HG03565 (cell line): ENCODE measurements at regions not wholly inside any gene's neighbourhood (a gene's known extent, or its start where the extent isn't known, plus 50 kb on each side); places are given as distances from the start of the nearest gene placed in this dataset.

Experiments
- ATAC-seq: cut with Tn5 transposase; IDR thresholded peaks from one replicate; pipeline ENCODE4 v1.9.1; 2021; ENCODE audit warnings: mild to moderate bottlenecking, moderate library complexity; ENCODE audit not compliant: unreplicated experiment

GRCh38 chr18:51692612-51693011 is 495.1 kb upstream of the MEX3C start:
- no peak for ATAC-seq

- peak; percentile 81 for ATAC-seq
Observed at GRCh38 chr18:51711298-51711889, 513.9 kb upstream of the MEX3C start.

DNA sequence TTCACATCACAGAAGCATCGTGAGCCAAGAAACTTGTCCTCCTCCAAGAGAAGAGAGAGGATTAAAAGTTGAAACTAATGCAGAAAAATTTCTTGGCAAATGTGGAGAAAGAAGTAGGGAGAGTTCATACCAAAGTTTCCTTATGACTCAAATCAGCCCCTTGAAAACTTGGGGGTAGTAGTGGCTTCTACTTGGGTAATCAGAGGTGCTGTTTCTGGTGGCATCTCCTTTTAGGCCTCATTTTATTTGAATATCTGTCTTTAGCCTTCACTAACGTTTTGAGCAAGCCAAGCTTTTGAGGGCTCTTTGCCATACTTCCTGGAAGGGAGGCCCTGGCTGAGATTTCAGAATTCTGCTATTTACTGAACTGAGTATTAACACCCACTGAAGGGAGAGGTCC is 515.3 kb upstream of the MEX3C start:
- peak; percentile 35 for ATAC-seq

- ATAC-seq, result no peak
Observed at GRCh38 chr18:51716277-51716676, 518.8 kb upstream of the MEX3C start.

- ATAC-seq, result no peak
Observed at GRCh38 chr18:51721388-51721787, 523.9 kb upstream of the MEX3C start.

DNA sequence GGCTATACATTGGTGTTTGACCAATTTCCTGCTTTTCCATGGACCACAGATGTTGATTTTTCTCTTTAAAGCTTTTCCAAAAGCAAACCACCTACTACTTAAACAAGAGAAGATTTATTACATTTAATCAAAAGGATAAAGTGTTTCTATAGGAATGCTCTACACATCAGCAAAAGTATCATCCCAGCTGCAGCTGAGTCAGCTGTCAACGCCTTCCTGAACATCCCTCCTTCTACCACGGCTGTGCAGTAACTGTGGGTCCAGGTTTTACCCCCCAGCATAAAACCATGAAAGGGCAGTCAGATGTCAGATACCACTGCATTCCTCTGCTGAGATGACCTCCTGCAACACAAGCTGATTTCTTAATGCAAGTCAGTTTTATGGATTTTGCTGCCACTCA is 524.5 kb upstream of the MEX3C start:
- no peak for ATAC-seq

DNA sequence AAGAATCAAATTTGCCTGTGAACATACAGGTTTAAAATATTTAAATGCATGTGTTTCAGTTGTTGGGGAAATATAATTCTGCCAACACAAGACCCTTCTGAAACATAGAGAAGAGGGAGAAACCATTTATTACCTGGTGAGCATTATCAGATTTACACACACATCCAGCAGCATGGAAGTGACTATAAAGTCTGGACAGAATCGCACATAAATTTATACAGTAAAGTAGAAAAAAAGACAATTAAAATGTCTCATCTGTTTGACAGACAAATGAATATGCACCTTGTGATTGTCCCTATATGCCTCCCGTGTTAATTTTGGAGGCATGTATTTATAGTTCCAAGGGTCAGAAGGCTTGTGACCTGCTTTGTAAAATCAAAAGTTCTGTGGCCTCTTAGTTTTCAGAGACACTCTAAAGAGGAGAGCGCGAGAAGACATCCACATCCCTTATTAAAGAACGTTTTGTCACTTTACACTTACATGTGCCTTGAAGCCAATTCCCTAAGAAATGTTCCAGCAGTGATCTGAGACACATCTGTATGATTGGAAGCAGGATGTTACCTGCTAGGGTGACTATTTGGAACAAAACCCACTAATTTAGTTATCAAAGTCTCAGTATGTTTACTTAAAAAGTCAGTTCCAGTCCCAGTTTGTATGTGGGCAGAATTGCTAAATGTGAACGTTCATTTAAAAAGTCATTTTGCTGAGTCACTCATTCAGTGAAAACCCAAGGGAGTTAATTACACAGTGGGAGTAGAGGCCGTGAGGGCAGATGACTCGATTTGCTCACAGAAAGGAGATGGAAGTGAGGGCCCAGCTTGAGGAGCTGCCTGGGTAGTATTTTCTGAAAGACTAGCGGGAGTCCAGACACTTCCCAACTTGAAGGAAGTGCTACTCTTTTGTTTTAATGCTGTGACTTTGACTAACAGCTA is 527.6 kb upstream of the MEX3C start:
- ATAC-seq, result peak; percentile 36

- no peak for ATAC-seq
Observed at GRCh38 chr18:51726614-51727013, 529.1 kb upstream of the MEX3C start.

DNA sequence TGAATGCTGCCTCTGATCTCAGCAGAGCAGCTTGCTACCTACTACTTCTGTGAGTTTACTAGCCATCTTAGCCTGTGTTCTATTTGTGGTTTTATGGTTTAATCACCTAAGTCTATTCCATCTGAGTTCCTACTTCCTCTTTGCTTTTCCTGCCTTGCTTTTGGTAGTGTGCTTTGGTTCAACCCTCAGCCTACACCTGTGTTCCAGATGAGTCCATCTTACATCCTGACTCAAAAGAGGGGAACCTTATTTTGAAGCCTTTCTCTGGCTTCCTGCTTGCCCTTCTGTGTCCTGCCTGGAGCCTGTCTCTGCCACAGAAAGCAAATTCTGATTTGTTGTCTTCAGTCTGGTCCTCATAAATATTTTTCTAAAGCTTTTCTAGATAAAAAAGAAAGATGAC is 530.3 kb upstream of the MEX3C start:
- ATAC-seq, result peak; percentile 45

- ATAC-seq, result no peak
Observed at GRCh38 chr18:51731070-51731469, 533.6 kb upstream of the MEX3C start.

DNA sequence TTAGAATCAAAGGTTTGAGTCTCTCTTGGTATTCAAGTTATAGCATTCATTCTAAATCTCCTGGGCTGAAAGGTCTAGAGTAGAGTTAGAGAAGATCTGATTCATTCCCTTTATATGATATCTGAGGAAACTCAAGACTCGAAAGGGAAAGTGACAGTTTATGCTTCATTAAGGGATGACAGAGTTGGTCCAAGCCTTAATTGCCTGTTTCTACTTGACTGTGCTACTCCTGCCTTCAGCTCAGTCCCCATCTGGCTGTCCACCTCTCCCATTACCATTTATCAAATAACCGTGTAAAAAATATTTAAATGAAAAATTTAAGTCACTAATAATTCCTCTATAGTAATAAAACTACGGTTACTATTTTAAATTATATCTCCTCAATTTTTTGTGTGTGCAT is 537.1 kb upstream of the MEX3C start:
- no peak for ATAC-seq

GRCh38 chr18:51739044-51739666 is 541.7 kb upstream of the MEX3C start:
- ATAC-seq, result peak; percentile 81

- ATAC-seq, result peak; percentile 83
Observed at GRCh38 chr18:51751901-51752300, 554.4 kb upstream of the MEX3C start.

- no peak for ATAC-seq
Observed at GRCh38 chr18:51753365-51754057, 556.0 kb upstream of the MEX3C start.

DNA sequence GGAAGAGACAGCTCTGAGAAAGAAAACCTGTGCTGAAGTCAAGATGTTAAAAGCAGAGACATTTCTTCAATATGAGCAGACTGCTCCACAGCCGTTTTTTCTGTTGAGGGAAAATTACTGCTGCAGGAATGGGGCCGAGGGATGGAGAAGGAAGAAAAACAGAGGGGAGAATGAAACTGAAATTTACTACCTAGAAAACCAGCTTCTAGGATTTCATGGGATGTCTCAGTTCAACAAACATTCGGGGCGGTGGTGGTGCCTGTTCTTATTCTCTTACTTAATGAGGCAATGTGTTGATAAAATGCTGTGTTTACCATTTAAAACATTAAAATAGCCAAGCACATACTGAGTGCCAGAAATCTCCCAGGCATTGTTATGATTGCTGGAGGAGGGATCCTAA is 557.1 kb upstream of the MEX3C start:
- ATAC-seq, result no peak

DNA sequence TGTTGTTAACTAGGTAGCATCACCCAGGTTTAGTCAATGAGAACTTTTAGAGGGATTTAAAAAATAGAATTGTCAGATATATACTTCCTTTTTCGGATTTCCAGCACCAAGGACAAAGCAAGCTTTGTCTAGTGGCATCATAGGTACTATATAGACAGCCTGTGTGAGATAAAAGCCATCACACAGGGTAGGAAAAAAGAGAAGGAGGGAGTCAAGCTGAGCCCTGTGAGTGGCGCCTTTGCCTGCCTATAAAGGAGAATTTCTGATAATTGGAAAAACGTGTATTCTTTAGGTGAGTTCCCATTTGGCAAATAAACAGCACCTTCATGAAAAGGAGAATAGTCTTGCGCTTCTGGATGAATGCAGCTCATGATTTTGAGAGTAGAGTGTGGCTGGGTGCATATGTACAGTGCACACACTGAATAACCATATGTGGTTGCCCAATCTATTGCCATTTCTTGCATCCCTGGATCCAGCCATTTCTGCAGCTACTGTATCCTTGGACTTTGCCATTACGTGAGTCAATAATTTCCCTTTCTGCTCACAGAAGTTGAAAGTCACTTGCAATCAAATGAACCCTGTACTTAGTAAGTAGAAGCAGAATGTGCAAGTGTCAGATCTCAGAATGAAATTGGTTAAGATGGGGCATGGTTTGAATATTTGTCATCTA is 559.9 kb upstream of the MEX3C start:
- ATAC-seq, result no peak

- no peak for ATAC-seq
Observed at GRCh38 chr18:51762373-51762772, 564.9 kb upstream of the MEX3C start.

DNA sequence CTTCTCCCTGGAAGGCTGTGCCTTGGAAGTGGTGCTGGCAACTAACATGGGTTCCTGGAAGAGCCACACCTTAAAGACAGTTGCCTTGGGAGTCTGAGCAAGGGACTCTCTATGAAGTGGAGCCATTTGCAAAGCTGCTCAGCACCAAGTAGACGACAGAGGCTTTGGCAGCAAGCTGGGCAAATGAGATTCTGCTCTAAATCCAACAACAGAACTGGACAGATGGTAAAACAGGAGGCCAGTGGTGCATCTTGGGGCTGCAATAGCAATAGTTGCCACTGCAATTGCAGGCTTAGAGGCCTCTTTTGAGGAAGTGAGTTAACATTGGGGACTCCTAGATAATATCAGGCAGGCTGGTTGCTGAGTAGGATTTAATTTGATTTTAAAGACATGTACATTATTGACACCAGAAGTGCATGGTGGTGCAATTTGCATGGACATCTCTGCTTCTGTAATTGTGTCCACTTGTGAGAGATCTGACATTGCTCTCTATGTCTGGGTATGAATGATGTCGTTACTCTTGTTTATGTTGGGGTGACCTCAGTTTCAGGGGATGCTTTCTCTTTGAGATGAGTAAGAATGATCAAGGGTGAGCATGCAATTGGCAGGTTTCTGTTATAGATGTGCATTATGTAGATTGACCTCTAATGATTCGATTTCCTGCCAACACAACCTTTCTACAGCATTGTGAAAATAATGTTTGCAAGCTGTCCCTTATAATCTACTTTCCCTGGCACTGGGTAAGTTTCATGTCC is 568.3 kb upstream of the MEX3C start:
- peak; percentile 74 for ATAC-seq

DNA sequence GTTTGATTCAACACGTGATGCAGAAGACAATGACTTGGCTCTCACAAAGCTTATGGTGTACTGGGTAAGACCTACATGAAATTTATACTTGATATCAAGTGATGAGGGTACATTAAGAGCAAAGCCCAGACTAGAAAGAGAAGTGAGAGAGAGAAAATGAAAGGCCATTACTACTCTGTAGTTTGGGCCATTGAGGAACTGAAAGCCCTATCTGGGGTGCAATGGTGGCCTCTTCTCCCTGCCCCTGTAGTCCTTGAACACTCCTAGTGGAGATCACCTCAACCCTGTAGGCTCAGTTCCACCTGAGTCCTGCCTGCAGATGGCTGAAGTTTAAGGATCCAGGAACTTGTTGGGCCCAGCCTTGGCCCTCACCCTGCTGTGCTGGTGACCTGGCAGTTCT is 569.8 kb upstream of the MEX3C start:
- ATAC-seq, result no peak

DNA sequence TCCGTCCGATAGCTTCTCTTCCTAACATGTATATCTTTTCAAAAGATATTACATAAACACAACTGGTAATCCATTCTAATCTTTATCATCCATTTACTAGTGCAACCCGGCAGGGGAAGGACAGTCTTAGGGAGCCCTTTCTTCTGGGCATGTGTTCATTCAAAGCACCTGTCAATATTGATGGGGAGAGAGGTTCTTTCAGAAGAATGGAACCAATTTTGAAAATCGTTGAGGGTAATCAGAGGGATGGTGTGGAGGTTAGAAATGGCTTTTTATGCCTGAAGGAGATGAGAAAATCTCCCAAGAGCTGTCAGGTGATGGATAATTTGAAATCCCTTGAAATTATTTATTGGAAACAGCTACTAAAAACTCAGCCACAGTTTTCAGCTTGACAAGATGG is 561.9 kb upstream of the DCC start:
- ATAC-seq, result no peak
